OCI-LY3 (cell line): ENCODE measurements at regions not wholly inside any gene's neighbourhood (a gene's known extent, or its start where the extent isn't known, plus 50 kb on each side); places are given as distances from the start of the nearest gene placed in this dataset.

ENCODE experiments used
- H2AFZ ChIP-seq: fragments of 200-600, 300-600 bp; shearing (Covaris generic); 2 replicates; pipeline ENCODE4 v1.6.0; 2014; ENCODE audit warnings: antibody characterized with exemption, low read depth, low read length
- H3K27ac ChIP-seq: fragments of 200-600, 300-600 bp; sonication (generic); 2 replicates; pipeline ENCODE4 v1.5.1; 2014; ENCODE audit warnings: mild to moderate bottlenecking, low read length, moderate library complexity, mixed read lengths
- H3K27me3 ChIP-seq: fragments of 200-600, 300-600 bp; sonication (generic); 2 replicates; pipeline ENCODE4 v1.6.1; 2014; ENCODE audit warnings: low read depth, low read length, mixed read lengths
- H3K36me3 ChIP-seq: fragments of 200-600, 300-600 bp; sonication (generic); replicated peaks from 2 replicates; pipeline ENCODE3; 2014; ENCODE audit warnings: low read depth, low read length, mixed read lengths
- H3K4me1 ChIP-seq: fragments of 300-600, 200-600 bp; sonication (generic); 2 replicates; pipeline ENCODE4 v1.6.1; 2014; ENCODE audit warnings: low read length, mixed read lengths
- H3K4me2 ChIP-seq: fragments of 200-600, 300-600 bp; sonication (generic); 2 replicates; pipeline ENCODE4 v1.6.1; 2014; ENCODE audit warnings: low read length, mixed read lengths
- H3K4me3 ChIP-seq: fragments of 300-600, 200-600 bp; sonication (generic); 2 replicates; pipeline ENCODE4 v1.5.1; 2014; ENCODE audit warnings: antibody characterized with exemption, mild to moderate bottlenecking, low read length, moderate library complexity
- H3K79me2 ChIP-seq: fragments of 300-600, 200-600 bp; shearing (Covaris generic); 2 replicates; pipeline ENCODE4 v1.6.1; 2014; ENCODE audit warnings: mild to moderate bottlenecking, low read length, mixed read lengths
- H3K9ac ChIP-seq: fragments of 300-600, 200-600 bp; shearing (Covaris generic); 2 replicates; pipeline ENCODE4 v1.6.0; 2014; ENCODE audit warnings: mild to moderate bottlenecking, low read length, moderate library complexity
- H3K9me3 ChIP-seq: fragments of 200-600, 300-600 bp; shearing (Covaris generic); 2 replicates; pipeline ENCODE4 v1.6.1; 2014; ENCODE audit warnings: low read length, mixed read lengths; ENCODE audit not compliant: insufficient read depth
- H4K20me1 ChIP-seq: fragments of 200-600, 300-600 bp; sonication (generic); 2 replicates; pipeline ENCODE4 v1.6.1; 2016; ENCODE audit warnings: low read length, mixed read lengths; ENCODE audit not compliant: insufficient read depth
- EZH2phosphoT487 ChIP-seq: fragments of 200-600 bp; shearing (Covaris generic); IDR thresholded peaks from 2 replicates; pipeline ENCODE4 v1.6.1; 2018; ENCODE audit warnings: antibody characterized with exemption, mixed run types, low read depth
- TF ChIP-seq, protein P1 (sequence below): fragments of 200-600, 300-600 bp; sonication (generic); IDR thresholded peaks from 2 replicates; pipeline ENCODE4 v1.5.1; 2014; ENCODE audit warnings: antibody characterized with exemption, low read length, low read depth

GRCh38 chrX:117510453-117510852, 606.2 kb downstream of the KLHL13 start:
- Histone ChIP-seq H3K27ac (no peak overlapping the region), H3K4me1 (no peaks in the 10 kb centered on the region), H3K9me3 (no peaks in the 10 kb centered on the region), H3K36me3 (no peaks in the 10 kb centered on the region), H2AFZ (no peak overlapping the region), H3K4me2 (no peak overlapping the region), H3K9ac (no peak overlapping the region), H3K4me3 (no peak overlapping the region), H3K79me2 (no peaks in the 10 kb centered on the region), H3K27me3 (no peaks in the 10 kb centered on the region), H4K20me1 (no peaks in the 10 kb centered on the region)
- no peak for TF ChIP-seq EZH2phosphoT487
- TF ChIP-seq, protein P1, sequence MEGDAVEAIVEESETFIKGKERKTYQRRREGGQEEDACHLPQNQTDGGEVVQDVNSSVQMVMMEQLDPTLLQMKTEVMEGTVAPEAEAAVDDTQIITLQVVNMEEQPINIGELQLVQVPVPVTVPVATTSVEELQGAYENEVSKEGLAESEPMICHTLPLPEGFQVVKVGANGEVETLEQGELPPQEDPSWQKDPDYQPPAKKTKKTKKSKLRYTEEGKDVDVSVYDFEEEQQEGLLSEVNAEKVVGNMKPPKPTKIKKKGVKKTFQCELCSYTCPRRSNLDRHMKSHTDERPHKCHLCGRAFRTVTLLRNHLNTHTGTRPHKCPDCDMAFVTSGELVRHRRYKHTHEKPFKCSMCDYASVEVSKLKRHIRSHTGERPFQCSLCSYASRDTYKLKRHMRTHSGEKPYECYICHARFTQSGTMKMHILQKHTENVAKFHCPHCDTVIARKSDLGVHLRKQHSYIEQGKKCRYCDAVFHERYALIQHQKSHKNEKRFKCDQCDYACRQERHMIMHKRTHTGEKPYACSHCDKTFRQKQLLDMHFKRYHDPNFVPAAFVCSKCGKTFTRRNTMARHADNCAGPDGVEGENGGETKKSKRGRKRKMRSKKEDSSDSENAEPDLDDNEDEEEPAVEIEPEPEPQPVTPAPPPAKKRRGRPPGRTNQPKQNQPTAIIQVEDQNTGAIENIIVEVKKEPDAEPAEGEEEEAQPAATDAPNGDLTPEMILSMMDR, result peak; percentile 56

GRCh38 chrX:117508021-117508420, 608.6 kb downstream of the KLHL13 start:
- H2AFZ ChIP-seq, result no peak overlapping the region
- no peaks in the 10 kb centered on the region for H3K27me3 ChIP-seq
- no peak overlapping the region for H3K4me3 ChIP-seq
- H3K4me1 ChIP-seq, result peaks cover 7% of the 10 kb centered on the region
- TF ChIP-seq EZH2phosphoT487, result no peak
- TF ChIP-seq, protein P1, result no peak
- no peak overlapping the region for H3K27ac ChIP-seq
- H3K79me2 ChIP-seq, result no peaks in the 10 kb centered on the region
- H3K9ac ChIP-seq, result no peak overlapping the region
- no peaks in the 10 kb centered on the region for H3K36me3 ChIP-seq
- H3K9me3 ChIP-seq, result no peaks in the 10 kb centered on the region
- no peak overlapping the region for H3K4me2 ChIP-seq
- no peaks in the 10 kb centered on the region for H4K20me1 ChIP-seq

- H3K9ac ChIP-seq, result no peak overlapping the region
- TF ChIP-seq, protein P1, result no peak
- no peak for TF ChIP-seq EZH2phosphoT487
- H3K27ac ChIP-seq, result no peak overlapping the region
- H3K4me1 ChIP-seq, result 0 out of 2 replicates have a peak, but pooled peaks cover 2% of the 10 kb centered on the region
- H3K79me2 ChIP-seq, result no peaks in the 10 kb centered on the region
- H3K9me3 ChIP-seq, result no peaks in the 10 kb centered on the region
- no peak overlapping the region for H3K4me3 ChIP-seq
- H3K4me2 ChIP-seq, result no peak overlapping the region
- no peaks in the 10 kb centered on the region for H3K27me3 ChIP-seq
- no peaks in the 10 kb centered on the region for H3K36me3 ChIP-seq
- no peak overlapping the region for H2AFZ ChIP-seq
- no peaks in the 10 kb centered on the region for H4K20me1 ChIP-seq
Observed at GRCh38 chrX:117487421-117487820, 629.2 kb downstream of the KLHL13 start.

- Histone ChIP-seq H2AFZ (no peak overlapping the region), H3K4me3 (no peak overlapping the region), H3K9ac (no peak overlapping the region), H3K27ac (no peak overlapping the region), H3K4me1 (0 out of 2 replicates have a peak, but pooled peaks cover 2% of the 10 kb centered on the region), H3K27me3 (no peaks in the 10 kb centered on the region), H3K36me3 (no peaks in the 10 kb centered on the region), H4K20me1 (no peaks in the 10 kb centered on the region), H3K4me2 (no peak overlapping the region), H3K79me2 (no peaks in the 10 kb centered on the region), H3K9me3 (no peaks in the 10 kb centered on the region)
- TF ChIP-seq, protein P1, result no peak
- no peak for TF ChIP-seq EZH2phosphoT487
Observed at GRCh38 chrX:117483950-117484349, 632.7 kb downstream of the KLHL13 start.
